DMS53 treated with DMSO at 0.1 percent for 48 hours (cell line): ENCODE measurements at regions not wholly inside any gene's neighbourhood (a gene's known extent, or its start where the extent isn't known, plus 50 kb on each side); places are given as distances from the start of the nearest gene placed in this dataset.
"Not testable (repeated sequence)": the region's sequence is repeated elsewhere in the genome, so short reads cannot be mapped to it uniquely, and the experiment has no call there.

Source experiments
- DNase-seq: peaks from one replicate; lab custom pipeline; 2025; ENCODE audit not compliant: unreplicated experiment; lab: John Stamatoyannopoulos, UW

GRCh38 chr5:90287036-90287435 is 122.5 kb downstream of the CETN3 start:
- no peak for DNase-seq

GRCh38 chr5:90285581-90285980 is 124.0 kb downstream of the CETN3 start:
- no peak for DNase-seq

GRCh38 chr5:90284375-90284774 is 125.2 kb downstream of the CETN3 start:
- no peak for DNase-seq

GRCh38 chr5:90279091-90279490 is 130.5 kb downstream of the CETN3 start:
- DNase-seq, result no peak

- DNase-seq, result no peak
These were observed 135.3 kb downstream of the CETN3 start for GRCh38 chr5:90274216-90274615.

GRCh38 chr5:90267646-90268045 is 141.9 kb downstream of the CETN3 start:
- DNase-seq, result no peak

GRCh38 chr5:90265545-90265857 is 144.1 kb downstream of the CETN3 start:
- DNase-seq, result no peak

GRCh38 chr5:90264689-90265544 is 144.6 kb downstream of the CETN3 start:
- peak; percentile 50 for DNase-seq

GRCh38 chr5:90263102-90263820 is 146.3 kb downstream of the CETN3 start:
- no peak for DNase-seq

- no peak for DNase-seq
These were observed 158.1 kb downstream of the CETN3 start for GRCh38 chr5:90251447-90251846.

- no peak for DNase-seq
These were observed 160.9 kb downstream of the CETN3 start for GRCh38 chr5:90248640-90249039.

- not testable (repeated sequence) for DNase-seq
These were observed 165.7 kb downstream of the CETN3 start for GRCh38 chr5:90243848-90244247.

GRCh38 chr5:90233476-90233875 is 176.1 kb downstream of the CETN3 start:
- DNase-seq, result no peak

- peak; percentile 30 for DNase-seq
These were observed 177.9 kb downstream of the CETN3 start for GRCh38 chr5:90231688-90232087.

GRCh38 chr5:90227683-90228082 is 181.9 kb downstream of the CETN3 start:
- no peak for DNase-seq

- no peak for DNase-seq
These were observed 183.0 kb downstream of the CETN3 start for GRCh38 chr5:90226433-90227099.

GRCh38 chr5:90224342-90224741 is 185.2 kb downstream of the CETN3 start:
- DNase-seq, result no peak

GRCh38 chr5:90223756-90224155 is 185.8 kb downstream of the CETN3 start:
- no peak for DNase-seq

- peak; percentile 50 for DNase-seq
These were observed 187.6 kb downstream of the CETN3 start for GRCh38 chr5:90221951-90222350.

- DNase-seq, result no peak
These were observed 189.0 kb downstream of the CETN3 start for GRCh38 chr5:90220554-90220953.

GRCh38 chr5:90214991-90215390 is 194.6 kb downstream of the CETN3 start:
- DNase-seq, result no peak

- DNase-seq, result not testable (repeated sequence)
These were observed 201.2 kb downstream of the CETN3 start for GRCh38 chr5:90208323-90208722.
